ENCODE measurements at regions not wholly inside any gene's neighbourhood (a gene's known extent, or its start where the extent isn't known, plus 50 kb on each side); places are given as distances from the start of the nearest gene placed in this dataset.

GRCh38 chr2:2456721-2457120, 125.6 kb upstream of the MYT1L start:
- TF ChIP-seq, protein P1, sequence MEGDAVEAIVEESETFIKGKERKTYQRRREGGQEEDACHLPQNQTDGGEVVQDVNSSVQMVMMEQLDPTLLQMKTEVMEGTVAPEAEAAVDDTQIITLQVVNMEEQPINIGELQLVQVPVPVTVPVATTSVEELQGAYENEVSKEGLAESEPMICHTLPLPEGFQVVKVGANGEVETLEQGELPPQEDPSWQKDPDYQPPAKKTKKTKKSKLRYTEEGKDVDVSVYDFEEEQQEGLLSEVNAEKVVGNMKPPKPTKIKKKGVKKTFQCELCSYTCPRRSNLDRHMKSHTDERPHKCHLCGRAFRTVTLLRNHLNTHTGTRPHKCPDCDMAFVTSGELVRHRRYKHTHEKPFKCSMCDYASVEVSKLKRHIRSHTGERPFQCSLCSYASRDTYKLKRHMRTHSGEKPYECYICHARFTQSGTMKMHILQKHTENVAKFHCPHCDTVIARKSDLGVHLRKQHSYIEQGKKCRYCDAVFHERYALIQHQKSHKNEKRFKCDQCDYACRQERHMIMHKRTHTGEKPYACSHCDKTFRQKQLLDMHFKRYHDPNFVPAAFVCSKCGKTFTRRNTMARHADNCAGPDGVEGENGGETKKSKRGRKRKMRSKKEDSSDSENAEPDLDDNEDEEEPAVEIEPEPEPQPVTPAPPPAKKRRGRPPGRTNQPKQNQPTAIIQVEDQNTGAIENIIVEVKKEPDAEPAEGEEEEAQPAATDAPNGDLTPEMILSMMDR (IDR thresholded peaks at IDR 0.05), result no peak
- TF ChIP-seq POLR2A (IDR thresholded peaks at IDR 0.05), result no peak

All from thyroid gland (tissue), 4 donors.